GM23338 (cell line): ENCODE measurements at regions not wholly inside any gene's neighbourhood (a gene's known extent, or its start where the extent isn't known, plus 50 kb on each side); places are given as distances from the start of the nearest gene placed in this dataset.

Experiments
- ATAC-seq: fragments of 200-7000 bp; cut with Tn5 transposase; 3 replicates; pipeline ENCODE4 v1.9.1; 2020
- DNase-seq: peaks from one replicate; pipeline ENCODE4 v3.0.0-alpha.2; 2015; ENCODE audit warnings: low spot score
- H2AFZ ChIP-seq: fragments of 200-600 bp; sonication (generic); 2 replicates; pipeline ENCODE4 v1.8.0; 2016; ENCODE audit warnings: antibody characterized with exemption, mild to moderate bottlenecking, moderate library complexity
- H3F3A ChIP-seq: fragments of 200-600 bp; sonication (generic); replicated peaks from 2 replicates; pipeline ENCODE4 v1.8.0; 2017; ENCODE audit warnings: antibody characterized with exemption, mixed run types, low read depth
- H3K27ac ChIP-seq: fragments of 200-600 bp; sonication (generic); 2 replicates; pipeline ENCODE4 v1.6.1; 2016; ENCODE audit warnings: low read depth
- H3K27me3 ChIP-seq: fragments of 200-600 bp; sonication (generic); 2 replicates; pipeline ENCODE4 v1.8.0; 2016; ENCODE audit warnings: mild to moderate bottlenecking, mixed run types, moderate library complexity; ENCODE audit not compliant: insufficient read depth
- H3K36me3 ChIP-seq: fragments of 200-600 bp; sonication (generic); 2 replicates; pipeline ENCODE4 v1.8.0; 2016; ENCODE audit warnings: mild to moderate bottlenecking; ENCODE audit not compliant: insufficient read depth
- H3K4me1 ChIP-seq: fragments of 200-600 bp; sonication (generic); 2 replicates; pipeline ENCODE4 v1.8.0; 2016; ENCODE audit warnings: mild to moderate bottlenecking, moderate library complexity; ENCODE audit not compliant: insufficient read depth
- H3K4me2 ChIP-seq: fragments of 200-600 bp; sonication (generic); 2 replicates; pipeline ENCODE4 v1.7.1; 2017; ENCODE audit warnings: mixed run types
- H3K4me3 ChIP-seq: fragments of 200-600 bp; sonication (generic); 2 replicates; pipeline ENCODE4 v1.6.1; 2016; ENCODE audit warnings: mixed run types
- H3K79me2 ChIP-seq: fragments of 200-600 bp; sonication (generic); replicated peaks from 2 replicates; pipeline ENCODE4 v1.8.0; 2017; ENCODE audit warnings: mild to moderate bottlenecking; ENCODE audit not compliant: insufficient read depth
- H3K9me2 ChIP-seq: fragments of 200-600 bp; sonication (generic); 2 replicates; pipeline ENCODE4 v1.8.0; 2017; ENCODE audit not compliant: insufficient read depth
- H4K20me1 ChIP-seq: fragments of 200-600 bp; sonication (generic); replicated peaks from 2 replicates; pipeline ENCODE4 v1.8.0; 2017; ENCODE audit warnings: mild to moderate bottlenecking; ENCODE audit not compliant: insufficient read depth
- H3K27ac Mint-ChIP-seq: 2 replicates; pipeline ENCODE4 v1.8.0; 2020; ENCODE audit warnings: inconsistent platforms, mild to moderate bottlenecking, moderate library complexity, mixed read lengths
- H3K27me3 Mint-ChIP-seq: 3 replicates; pipeline ENCODE4 v1.8.0; 2022; ENCODE audit warnings: low read depth, mild to moderate bottlenecking, moderate library complexity, mixed read lengths, inconsistent platforms; ENCODE audit not compliant: insufficient read depth, poor library complexity
- H3K36me3 Mint-ChIP-seq: 3 replicates; pipeline ENCODE4 v1.8.0; 2021; ENCODE audit warnings: low read depth, mild to moderate bottlenecking, inconsistent platforms, moderate library complexity, mixed read lengths
- H3K4me1 Mint-ChIP-seq: 3 replicates; pipeline ENCODE4 v1.8.0; 2020; ENCODE audit warnings: mild to moderate bottlenecking, inconsistent platforms, mixed read lengths
- H3K4me3 Mint-ChIP-seq: 3 replicates; pipeline ENCODE4 v1.8.0; 2021; ENCODE audit warnings: moderate library complexity, mild to moderate bottlenecking, inconsistent platforms, mixed read lengths
- H3K9me3 Mint-ChIP-seq: 3 replicates; pipeline ENCODE4 v1.8.0; 2020; ENCODE audit warnings: moderate library complexity, mild to moderate bottlenecking, inconsistent platforms, mixed read lengths
- CREB1 ChIP-seq: fragments of 250-450 bp; sonication (Bioruptor Pico); IDR thresholded peaks from 2 replicates; pipeline ENCODE4 v1.5.0; 2020; ENCODE audit warnings: low read depth, mild to moderate bottlenecking, moderate library complexity
- CTCF ChIP-seq, 2 experiments: fragments of 200-600 bp in 1 of 2; sonication (generic) in 1 of 2; conservative IDR thresholded peaks; 2 replicates each; pipeline versions ENCODE4 v1.5.1 to v1.6.1; 2016 to 2017; ENCODE audit warnings: antibody characterized with exemption in 2 of 2, low read depth in 2 of 2, mild to moderate bottlenecking in 2 of 2, moderate library complexity in 1 of 2
- EZH2phosphoT487 ChIP-seq: fragments of 200-600 bp; sonication (generic); IDR thresholded peaks from one replicate; pipeline ENCODE4 v1.8.1; 2018; ENCODE audit warnings: antibody characterized with exemption; ENCODE audit not compliant: unreplicated experiment
- JUNB ChIP-seq: IDR thresholded peaks from one replicate; pipeline ENCODE4 v1.6.1; 2016; ENCODE audit warnings: antibody characterized with exemption; ENCODE audit not compliant: unreplicated experiment
- POLR2AphosphoS5 ChIP-seq: IDR thresholded peaks from 2 replicates; pipeline ENCODE4 v1.6.1; 2016; ENCODE audit warnings: antibody characterized with exemption, low read depth
- REST ChIP-seq: IDR thresholded peaks from one replicate; pipeline ENCODE4 v1.6.1; 2018; ENCODE audit warnings: antibody characterized with exemption; ENCODE audit not compliant: unreplicated experiment
- STAT1 ChIP-seq: IDR thresholded peaks from one replicate; pipeline ENCODE4 v1.6.1; 2016; ENCODE audit warnings: antibody characterized with exemption; ENCODE audit not compliant: unreplicated experiment
- TF ChIP-seq, protein P1 (sequence below): fragments of 250-450 bp; sonication (Bioruptor Pico); IDR thresholded peaks from 2 replicates; pipeline ENCODE4 v1.5.0; 2020; ENCODE audit warnings: mild to moderate bottlenecking, moderate library complexity

DNA sequence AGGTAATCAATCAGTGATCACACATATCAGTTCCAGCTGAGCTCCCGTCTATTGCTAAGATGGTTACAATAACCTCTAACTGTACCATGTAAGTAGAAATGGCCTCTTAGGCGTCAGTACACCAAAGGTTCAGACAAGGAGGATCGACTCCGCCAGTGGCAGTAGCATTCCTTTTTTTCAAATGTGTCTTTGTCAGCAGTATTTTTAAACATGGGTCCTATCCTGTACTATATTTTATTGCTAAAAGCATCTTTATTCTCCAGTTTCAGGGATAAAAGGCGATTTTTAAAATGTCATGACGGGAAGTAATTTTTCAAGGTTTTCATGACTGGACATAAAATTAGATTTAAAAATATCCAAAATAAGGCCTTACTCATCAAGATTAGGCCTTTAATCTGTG is 64.8 kb upstream of the TBCA start:
- no peak for DNase-seq
- Histone ChIP-seq H3K9me2 (no peaks in the 10 kb centered on the region), H3K4me1 (peaks cover 18% of the 10 kb centered on the region), H3K36me3 (no peaks in the 10 kb centered on the region), H3K27ac (no peak overlapping the region), H4K20me1 (peaks cover 20% of the 10 kb centered on the region), H3F3A (no peaks in the 10 kb centered on the region; the same call in 1 of the 2 replicates), H2AFZ (no peak overlapping the region), H3K4me2 (no peak overlapping the region), H3K4me3 (no peak overlapping the region), H3K79me2 (no peaks in the 10 kb centered on the region), H3K27me3 (peaks cover 89% of the 10 kb centered on the region)
- H3K4me1 Mint-ChIP-seq, result peaks cover 11% of the 10 kb centered on the region
- H3K4me3 Mint-ChIP-seq, result no peak overlapping the region
- TF ChIP-seq STAT1 (no peak), CREB1 (CRISPR knock-in tag) (no peak), POLR2AphosphoS5 (no peak), EZH2phosphoT487 (no peak)
- TF ChIP-seq, protein P1, sequence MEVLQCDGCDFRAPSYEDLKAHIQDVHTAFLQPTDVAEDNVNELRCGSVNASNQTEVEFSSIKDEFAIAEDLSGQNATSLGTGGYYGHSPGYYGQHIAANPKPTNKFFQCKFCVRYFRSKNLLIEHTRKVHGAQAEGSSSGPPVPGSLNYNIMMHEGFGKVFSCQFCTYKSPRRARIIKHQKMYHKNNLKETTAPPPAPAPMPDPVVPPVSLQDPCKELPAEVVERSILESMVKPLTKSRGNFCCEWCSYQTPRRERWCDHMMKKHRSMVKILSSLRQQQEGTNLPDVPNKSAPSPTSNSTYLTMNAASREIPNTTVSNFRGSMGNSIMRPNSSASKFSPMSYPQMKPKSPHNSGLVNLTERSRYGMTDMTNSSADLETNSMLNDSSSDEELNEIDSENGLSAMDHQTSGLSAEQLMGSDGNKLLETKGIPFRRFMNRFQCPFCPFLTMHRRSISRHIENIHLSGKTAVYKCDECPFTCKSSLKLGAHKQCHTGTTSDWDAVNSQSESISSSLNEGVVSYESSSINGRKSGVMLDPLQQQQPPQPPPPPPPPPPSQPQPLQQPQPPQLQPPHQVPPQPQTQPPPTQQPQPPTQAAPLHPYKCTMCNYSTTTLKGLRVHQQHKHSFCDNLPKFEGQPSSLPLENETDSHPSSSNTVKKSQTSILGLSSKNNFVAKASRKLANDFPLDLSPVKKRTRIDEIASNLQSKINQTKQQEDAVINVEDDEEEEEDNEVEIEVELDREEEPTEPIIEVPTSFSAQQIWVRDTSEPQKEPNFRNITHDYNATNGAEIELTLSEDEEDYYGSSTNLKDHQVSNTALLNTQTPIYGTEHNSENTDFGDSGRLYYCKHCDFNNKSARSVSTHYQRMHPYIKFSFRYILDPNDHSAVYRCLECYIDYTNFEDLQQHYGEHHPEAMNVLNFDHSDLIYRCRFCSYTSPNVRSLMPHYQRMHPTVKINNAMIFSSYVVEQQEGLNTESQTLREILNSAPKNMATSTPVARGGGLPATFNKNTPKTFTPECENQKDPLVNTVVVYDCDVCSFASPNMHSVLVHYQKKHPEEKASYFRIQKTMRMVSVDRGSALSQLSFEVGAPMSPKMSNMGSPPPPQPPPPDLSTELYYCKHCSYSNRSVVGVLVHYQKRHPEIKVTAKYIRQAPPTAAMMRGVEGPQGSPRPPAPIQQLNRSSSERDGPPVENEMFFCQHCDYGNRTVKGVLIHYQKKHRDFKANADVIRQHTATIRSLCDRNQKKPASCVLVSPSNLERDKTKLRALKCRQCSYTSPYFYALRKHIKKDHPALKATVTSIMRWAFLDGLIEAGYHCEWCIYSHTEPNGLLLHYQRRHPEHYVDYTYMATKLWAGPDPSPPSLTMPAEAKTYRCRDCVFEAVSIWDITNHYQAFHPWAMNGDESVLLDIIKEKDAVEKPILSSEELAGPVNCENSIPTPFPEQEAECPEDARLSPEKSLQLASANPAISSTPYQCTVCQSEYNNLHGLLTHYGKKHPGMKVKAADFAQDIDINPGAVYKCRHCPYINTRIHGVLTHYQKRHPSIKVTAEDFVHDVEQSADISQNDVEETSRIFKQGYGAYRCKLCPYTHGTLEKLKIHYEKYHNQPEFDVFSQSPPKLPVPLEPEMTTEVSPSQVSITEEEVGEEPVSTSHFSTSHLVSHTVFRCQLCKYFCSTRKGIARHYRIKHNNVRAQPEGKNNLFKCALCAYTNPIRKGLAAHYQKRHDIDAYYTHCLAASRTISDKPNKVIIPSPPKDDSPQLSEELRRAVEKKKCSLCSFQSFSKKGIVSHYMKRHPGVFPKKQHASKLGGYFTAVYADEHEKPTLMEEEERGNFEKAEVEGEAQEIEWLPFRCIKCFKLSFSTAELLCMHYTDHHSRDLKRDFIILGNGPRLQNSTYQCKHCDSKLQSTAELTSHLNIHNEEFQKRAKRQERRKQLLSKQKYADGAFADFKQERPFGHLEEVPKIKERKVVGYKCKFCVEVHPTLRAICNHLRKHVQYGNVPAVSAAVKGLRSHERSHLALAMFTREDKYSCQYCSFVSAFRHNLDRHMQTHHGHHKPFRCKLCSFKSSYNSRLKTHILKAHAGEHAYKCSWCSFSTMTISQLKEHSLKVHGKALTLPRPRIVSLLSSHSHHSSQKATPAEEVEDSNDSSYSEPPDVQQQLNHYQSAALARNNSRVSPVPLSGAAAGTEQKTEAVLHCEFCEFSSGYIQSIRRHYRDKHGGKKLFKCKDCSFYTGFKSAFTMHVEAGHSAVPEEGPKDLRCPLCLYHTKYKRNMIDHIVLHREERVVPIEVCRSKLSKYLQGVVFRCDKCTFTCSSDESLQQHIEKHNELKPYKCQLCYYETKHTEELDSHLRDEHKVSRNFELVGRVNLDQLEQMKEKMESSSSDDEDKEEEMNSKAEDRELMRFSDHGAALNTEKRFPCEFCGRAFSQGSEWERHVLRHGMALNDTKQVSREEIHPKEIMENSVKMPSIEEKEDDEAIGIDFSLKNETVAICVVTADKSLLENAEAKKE (CRISPR knock-in tag), result no peak
- no peak overlapping the region for H3K27ac Mint-ChIP-seq
- no peaks in the 10 kb centered on the region; the same call in 2 of the 3 replicates for H3K9me3 Mint-ChIP-seq
- peaks cover 71% of the 10 kb centered on the region for H3K27me3 Mint-ChIP-seq
- H3K36me3 Mint-ChIP-seq, result no peaks in the 10 kb centered on the region
- ATAC-seq, result no peak

DNA sequence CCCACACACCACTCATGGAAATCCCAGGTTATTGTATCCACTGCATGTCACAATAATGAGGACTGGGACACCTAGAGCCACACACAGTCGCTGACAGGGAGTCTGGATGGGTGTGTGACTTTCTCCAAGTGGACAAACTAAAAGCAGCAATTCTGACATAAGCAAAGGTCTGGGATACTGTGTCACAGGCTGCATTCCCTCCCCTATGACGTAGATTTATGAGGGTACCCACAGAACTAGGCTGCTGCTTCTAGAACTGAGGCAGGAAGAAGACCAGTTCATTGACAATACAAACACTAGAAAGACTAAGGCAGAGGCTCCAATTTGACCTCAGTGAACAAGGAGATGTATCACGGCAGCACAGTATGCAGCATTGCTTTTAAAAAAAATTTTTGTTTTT is 63.6 kb upstream of the TBCA start:
- Histone ChIP-seq H3K9me2 (no peaks in the 10 kb centered on the region), H3K27me3 (peaks cover 77% of the 10 kb centered on the region), H4K20me1 (peaks cover 9% of the 10 kb centered on the region), H3K4me1 (peaks cover 16% of the 10 kb centered on the region), H3F3A (no peaks in the 10 kb centered on the region; the same call in 1 of the 2 replicates), H3K79me2 (no peaks in the 10 kb centered on the region), H3K27ac (no peak overlapping the region), H3K36me3 (no peaks in the 10 kb centered on the region), H3K4me2 (no peak overlapping the region), H3K4me3 (no peak overlapping the region), H2AFZ (no peak overlapping the region)
- Mint-ChIP-seq H3K4me1 (peaks cover 7% of the 10 kb centered on the region), H3K27me3 (peaks cover 58% of the 10 kb centered on the region), H3K9me3 (no peaks in the 10 kb centered on the region; the same call in 2 of the 3 replicates), H3K27ac (no peak overlapping the region), H3K4me3 (no peak overlapping the region), H3K36me3 (no peaks in the 10 kb centered on the region)
- DNase-seq, result no peak
- no peak for ATAC-seq
- TF ChIP-seq STAT1, result no peak
- no peak for TF ChIP-seq CTCF (conservative IDR thresholded peaks at IDR 0.05; ENCODE audit: low read depth in 2 of 2)
- no peak for TF ChIP-seq POLR2AphosphoS5
- TF ChIP-seq REST, result no peak
- TF ChIP-seq JUNB, result no peak
